Epidermal melanocyte (primary cell): ENCODE measurements at regions not wholly inside any gene's neighbourhood (a gene's known extent, or its start where the extent isn't known, plus 50 kb on each side); places are given as distances from the start of the nearest gene placed in this dataset.

Source experiments
- DNase-seq: peaks from one replicate; pipeline ENCODE4 v3.0.0; 2011; ENCODE audit warnings: low spot score; ENCODE audit not compliant: insufficient read length

DNA sequence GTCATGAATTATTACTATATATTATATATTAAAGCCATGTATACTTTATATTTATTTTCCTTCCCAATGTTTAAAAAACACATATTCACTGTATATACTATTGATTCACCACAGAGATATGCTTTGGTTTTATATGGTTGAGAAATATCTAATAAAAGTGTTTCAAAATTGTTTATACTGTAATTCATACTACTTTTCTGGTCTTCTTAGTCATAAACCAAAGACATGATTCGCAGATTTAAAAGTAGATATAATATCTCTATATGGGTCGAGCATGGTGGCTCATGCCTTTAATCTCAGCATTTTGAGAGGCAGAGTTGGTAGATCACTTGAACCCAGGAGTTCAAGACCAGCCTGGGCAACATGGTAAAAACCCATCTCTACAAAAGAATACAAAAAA, 738.4 kb downstream of the USP25 start:
- no peak for DNase-seq

GRCh38 chr21:16473988-16474387, 744.2 kb downstream of the USP25 start:
- no peak for DNase-seq

DNA sequence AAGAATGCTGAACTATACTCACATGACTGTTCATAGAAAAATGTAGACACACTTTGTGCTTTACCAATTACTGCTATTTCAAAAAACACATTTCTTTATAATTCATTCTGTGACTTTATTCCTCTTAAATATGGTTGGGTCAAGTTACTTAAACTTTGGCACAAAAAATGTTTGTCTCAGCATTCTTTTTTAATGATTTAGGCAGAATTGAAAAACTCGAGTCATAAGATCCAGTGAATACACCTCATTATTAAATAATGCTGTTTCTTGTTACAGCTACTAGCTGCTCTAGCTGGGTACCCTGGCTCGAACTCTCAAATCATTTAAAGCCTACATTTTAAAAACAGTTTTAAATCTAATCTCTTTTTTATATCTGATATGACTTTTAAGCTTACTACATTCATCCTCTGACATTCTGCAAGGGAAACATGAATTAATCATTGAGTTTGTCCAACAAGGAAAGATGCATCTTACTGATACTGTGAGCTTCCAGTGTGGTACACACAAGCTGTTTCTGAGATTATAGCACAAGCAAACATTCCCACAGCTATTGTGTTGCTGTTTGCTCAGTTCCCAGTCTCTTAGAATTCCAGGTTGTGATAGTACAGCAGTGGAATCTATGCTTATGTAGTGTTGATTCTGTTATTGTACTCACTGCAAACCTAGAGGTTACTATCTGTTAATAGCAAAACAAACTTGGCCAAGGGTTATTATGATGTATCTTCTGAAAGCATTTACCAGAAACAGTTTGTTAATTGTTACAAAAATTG, 746.5 kb downstream of the USP25 start:
- DNase-seq: no peak

DNA sequence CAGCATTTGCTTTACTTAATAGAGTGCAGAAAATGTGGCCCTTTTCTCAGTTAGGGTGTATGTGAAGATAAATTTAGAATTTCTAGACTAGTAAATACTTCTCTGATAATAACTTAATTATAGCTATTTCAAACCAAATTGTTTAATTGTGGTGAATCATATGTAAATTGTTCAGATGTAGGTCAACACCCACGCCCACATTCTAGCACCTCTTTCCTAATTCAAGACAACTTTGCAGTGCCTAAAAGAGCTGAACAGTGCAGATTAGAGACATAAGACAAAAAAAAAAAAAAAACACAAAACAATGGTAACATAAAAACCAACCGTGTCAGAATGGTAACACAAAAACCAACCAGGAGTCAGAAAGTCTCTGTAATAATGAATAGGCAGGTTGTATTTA, 758.3 kb downstream of the USP25 start:
- no peak for DNase-seq

GRCh38 chr21:16492356-16492755, 762.6 kb downstream of the USP25 start:
- DNase-seq: no peak

GRCh38 chr21:16492892-16493291, 763.1 kb downstream of the USP25 start:
- DNase-seq: no peak

DNA sequence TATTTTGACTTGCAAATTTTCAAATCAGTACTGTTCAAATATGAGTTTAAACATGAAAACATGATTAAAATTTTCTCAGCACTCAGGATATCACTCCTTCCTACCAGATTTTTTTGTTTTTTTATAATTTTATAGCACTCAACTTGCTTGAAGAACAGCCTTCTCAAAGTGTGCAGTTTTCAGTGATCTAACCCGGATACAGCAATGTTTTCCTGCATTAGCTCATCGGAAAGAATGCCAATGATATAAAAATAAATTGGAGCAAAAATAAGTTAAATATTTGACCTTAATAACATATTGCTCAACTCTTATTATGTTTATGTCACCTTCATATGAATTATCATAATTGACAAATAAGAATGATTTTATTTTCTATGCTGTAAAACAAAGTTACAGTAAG, 766.8 kb downstream of the USP25 start:
- DNase-seq: no peak

DNA sequence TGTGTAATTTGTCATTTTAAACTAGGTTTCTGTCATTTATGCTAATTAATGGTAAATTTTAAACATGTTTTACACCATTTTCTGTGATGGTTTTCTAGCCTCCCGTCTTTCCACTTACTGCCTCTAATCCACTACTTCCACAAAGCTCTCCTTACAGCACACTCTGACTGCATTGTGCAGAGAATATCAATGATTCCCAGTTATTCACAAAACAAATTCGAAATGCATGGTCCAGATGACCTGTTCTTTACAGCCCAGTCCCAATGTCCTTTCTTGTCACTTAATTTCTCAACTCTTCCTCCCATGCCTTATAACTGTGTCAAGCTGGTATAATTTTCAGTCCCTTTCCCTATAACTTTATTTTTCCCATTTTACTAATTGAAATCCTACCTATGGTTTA, 770.5 kb downstream of the USP25 start:
- no peak for DNase-seq

- DNase-seq: no peak
Observed at GRCh38 chr21:16502273-16502672, 772.5 kb downstream of the USP25 start.

DNA sequence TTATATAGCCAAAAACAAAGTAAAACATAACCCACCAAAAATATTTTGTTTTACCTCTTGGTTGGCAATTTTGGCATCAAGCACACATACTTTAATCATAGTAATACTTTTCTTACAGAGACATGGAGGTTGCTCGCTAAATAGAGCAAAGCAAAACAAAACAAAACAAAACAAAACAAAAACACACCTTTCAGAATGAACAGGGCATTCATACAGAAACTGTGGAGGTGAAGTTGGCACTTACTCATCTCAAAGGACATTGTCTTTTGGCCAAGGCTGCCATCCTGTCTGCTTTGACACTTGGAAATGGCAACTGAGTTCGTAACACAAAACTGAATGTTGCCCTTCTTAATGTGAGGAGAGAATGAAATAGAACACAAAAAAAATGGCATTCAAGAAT, 773.1 kb downstream of the USP25 start:
- no peak for DNase-seq

GRCh38 chr21:16504281-16504680, 774.5 kb downstream of the USP25 start:
- no peak for DNase-seq

DNA sequence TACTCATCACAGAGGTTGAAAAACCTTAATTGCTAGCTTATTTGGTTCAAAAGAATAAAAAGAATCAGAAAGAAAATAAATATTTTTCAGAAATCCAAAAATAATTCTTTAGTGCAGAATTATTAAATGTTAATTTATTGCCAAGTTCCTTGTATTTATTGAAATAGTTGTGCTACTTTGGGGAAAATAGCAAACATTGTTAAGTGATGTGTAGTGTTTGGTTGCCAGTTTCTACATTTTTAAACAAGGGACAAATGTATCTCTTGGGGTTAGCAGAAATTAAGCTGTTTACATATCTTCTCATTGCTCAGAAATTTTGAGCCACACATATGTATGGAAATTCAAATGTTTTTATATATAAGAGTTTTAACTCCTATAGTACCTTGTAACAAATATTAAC, 775.0 kb downstream of the USP25 start:
- no peak for DNase-seq

- no peak for DNase-seq
Observed at GRCh38 chr21:16509476-16509875, 779.7 kb downstream of the USP25 start.

GRCh38 chr21:16514316-16514715, 784.5 kb downstream of the USP25 start:
- DNase-seq: no peak

DNA sequence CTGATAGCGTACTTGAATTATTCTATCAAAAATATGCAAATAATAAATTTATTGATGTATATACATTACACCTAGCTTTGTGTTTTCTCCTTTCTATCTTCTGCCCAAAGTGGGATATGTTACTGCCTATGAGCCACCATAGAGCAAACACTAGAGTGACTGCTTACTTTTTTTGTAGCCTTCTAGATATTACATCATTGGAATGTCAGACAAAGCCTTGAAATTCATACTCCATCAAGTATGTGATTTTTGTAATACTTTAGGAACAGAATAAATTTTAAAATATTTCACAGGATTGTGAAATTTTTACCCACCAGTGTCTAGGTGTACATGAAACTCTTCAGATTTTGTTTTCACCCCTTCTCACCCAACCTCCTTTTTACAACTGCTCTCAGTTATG, 787.6 kb downstream of the USP25 start:
- no peak for DNase-seq

GRCh38 chr21:16519036-16519435, 789.3 kb downstream of the USP25 start:
- DNase-seq: no peak

DNA sequence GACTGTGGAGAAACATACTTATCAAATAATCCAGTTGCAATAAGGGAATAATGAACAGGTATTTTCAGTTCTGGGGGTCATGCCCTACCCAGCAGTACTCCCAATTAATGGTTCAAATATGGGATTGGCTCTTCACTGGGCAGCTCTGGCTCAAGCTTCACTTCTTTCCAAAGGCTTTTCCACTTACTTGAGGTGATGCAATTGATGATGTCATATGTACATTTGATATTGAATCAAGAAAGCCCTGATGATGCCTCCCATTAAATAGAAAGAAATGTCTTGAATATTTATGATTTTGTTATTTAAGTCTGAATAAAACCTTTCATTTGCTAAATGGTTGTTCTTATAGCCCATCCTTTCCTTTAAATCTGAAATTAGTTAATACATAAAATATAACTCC, 789.9 kb downstream of the USP25 start:
- DNase-seq: no peak

GRCh38 chr21:16522548-16522947, 792.8 kb downstream of the USP25 start:
- DNase-seq: no peak

GRCh38 chr21:16530656-16531055, 800.9 kb downstream of the USP25 start:
- no peak for DNase-seq

- DNase-seq: no peak
Observed at GRCh38 chr21:16532840-16533239, 803.1 kb downstream of the USP25 start.

DNA sequence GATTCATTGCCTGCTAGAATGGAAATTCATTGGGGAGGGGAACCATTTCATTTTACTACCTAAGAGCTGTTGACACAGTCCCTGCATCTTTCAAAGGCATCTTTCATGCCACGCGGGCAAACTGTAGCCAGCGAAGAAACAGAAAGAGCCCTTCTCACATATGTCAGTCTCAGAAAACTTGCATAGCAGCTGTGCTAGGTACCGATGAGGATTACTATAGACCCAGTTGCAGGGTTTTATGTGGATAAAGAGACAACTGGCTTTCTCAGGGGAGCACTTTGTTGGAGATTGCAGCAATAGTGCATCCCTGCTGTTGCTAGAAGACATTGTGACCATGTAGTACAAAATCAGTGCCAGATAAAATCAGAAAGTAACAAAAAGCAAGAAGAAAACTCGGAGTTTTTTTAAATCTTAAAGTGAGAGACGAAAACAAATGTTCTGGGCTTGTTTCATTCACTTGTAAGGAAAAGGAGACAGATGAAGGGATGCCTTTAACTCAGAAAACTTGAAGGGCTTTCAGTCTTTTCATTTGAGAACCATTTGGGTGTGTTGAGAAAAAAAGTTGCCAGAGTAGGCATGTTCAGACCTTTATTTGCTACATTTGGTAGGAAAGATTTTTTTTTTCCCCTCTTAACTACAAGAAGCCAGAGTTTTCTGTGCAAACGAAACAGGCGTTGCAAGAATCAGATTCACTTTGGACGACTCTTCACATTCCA, 804.1 kb downstream of the USP25 start:
- DNase-seq: no peak

DNA sequence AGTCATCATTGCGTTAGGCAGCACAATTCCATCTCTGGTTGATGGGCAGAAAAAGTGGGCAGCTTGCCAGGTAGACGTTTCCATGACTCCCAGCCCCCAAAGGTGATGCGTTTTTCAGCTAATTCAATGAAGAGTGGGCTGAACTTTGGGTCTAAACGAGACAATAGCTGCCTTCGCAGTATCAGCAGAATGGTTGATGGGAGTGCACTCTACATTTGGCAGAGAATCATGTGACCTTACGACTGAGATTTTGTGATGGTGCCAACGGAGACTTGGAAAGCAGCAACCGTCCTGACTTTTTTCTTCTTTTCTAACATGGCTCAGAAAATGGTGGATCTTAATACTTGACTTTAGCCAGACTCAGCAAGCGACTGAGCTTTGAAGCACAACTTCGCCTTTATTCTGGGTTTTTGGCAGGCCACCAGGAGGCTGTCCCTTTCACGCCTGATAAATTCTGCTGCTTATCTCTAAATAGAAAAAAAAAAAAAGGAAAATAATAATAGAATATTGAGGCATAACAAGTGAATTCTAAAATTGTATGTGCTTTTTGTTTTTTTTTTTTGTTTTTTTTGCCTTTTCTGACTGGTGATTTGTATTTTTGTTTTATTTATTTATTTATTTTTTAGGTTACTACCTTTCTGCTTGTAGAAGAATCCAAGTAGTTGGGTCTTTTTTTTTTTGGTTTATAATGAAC, 804.8 kb downstream of the USP25 start:
- DNase-seq: no peak

DNA sequence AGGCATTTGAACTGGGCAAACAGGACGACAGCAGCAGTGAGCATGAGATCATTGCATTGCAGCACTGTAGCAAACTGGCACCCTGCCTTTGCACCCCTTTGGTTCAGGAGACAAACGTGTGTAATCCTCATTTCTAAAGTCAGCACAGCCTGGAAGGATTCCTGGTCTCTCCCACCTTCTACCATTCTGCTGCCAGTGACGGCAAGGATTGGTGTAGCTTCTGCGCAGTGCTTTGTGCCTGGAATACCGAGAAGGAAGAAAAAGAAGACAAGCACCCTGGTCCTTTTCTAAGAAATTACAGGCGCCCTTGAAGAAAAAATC, 805.3 kb downstream of the USP25 start:
- DNase-seq: no peak
